Glutamatergic neuron (in vitro differentiated cells): ENCODE measurements at regions not wholly inside any gene's neighbourhood (a gene's known extent, or its start where the extent isn't known, plus 50 kb on each side); places are given as distances from the start of the nearest gene placed in this dataset.

Source experiments
- DNase-seq: peaks from one replicate; pipeline ENCODE4 v3.0.0; 2022
- H3K27ac Mint-ChIP-seq: one replicate; pipeline ENCODE4 v1.8.0; 2020; ENCODE audit warnings: mild to moderate bottlenecking, mixed read lengths, inconsistent platforms; ENCODE audit not compliant: unreplicated experiment
- H3K27me3 Mint-ChIP-seq: one replicate; pipeline ENCODE4 v1.8.0; 2020; ENCODE audit warnings: mild to moderate bottlenecking, moderate library complexity, mixed read lengths, inconsistent platforms; ENCODE audit not compliant: unreplicated experiment
- H3K36me3 Mint-ChIP-seq: one replicate; pipeline ENCODE4 v1.8.0; 2020; ENCODE audit warnings: mild to moderate bottlenecking, mixed read lengths, inconsistent platforms; ENCODE audit not compliant: unreplicated experiment
- H3K4me1 Mint-ChIP-seq: one replicate; pipeline ENCODE4 v1.8.0; 2020; ENCODE audit warnings: mild to moderate bottlenecking, low read depth, mixed read lengths, inconsistent platforms; ENCODE audit not compliant: unreplicated experiment
- H3K4me3 Mint-ChIP-seq: one replicate; pipeline ENCODE4 v1.8.0; 2020; ENCODE audit warnings: mild to moderate bottlenecking, mixed read lengths, inconsistent platforms; ENCODE audit not compliant: unreplicated experiment
- H3K9me3 Mint-ChIP-seq: one replicate; pipeline ENCODE4 v1.8.0; 2020; ENCODE audit warnings: mild to moderate bottlenecking, moderate library complexity, mixed read lengths, inconsistent platforms; ENCODE audit not compliant: unreplicated experiment
- CTCF ChIP-seq: fragments of 200-600 bp; sonication (generic); IDR thresholded peaks from one replicate; pipeline ENCODE4 v1.5.0; 2021; ENCODE audit not compliant: partially characterized antibody, unreplicated experiment

- Mint-ChIP-seq H3K4me1 (no peaks in the 10 kb centered on the region), H3K4me3 (no peak overlapping the region), H3K36me3 (no peaks in the 10 kb centered on the region), H3K9me3 (peaks cover 2% of the 10 kb centered on the region), H3K27me3 (no peaks in the 10 kb centered on the region), H3K27ac (no peak overlapping the region)
- DNase-seq = no peak
- no peak for TF ChIP-seq CTCF
Measured at GRCh38 chr13:80513196-80513595, 172.3 kb upstream of the SPRY2 start.

GRCh38 chr13:80510686-80511085 is 169.8 kb upstream of the SPRY2 start:
- TF ChIP-seq CTCF = no peak
- Mint-ChIP-seq H3K4me1 (no peaks in the 10 kb centered on the region), H3K36me3 (peaks cover 4% of the 10 kb centered on the region), H3K27me3 (no peaks in the 10 kb centered on the region), H3K4me3 (no peak overlapping the region), H3K27ac (no peak overlapping the region), H3K9me3 (peaks cover 4% of the 10 kb centered on the region)
- DNase-seq = no peak

- peaks cover 5% of the 10 kb centered on the region for H3K36me3 Mint-ChIP-seq
- peaks cover 4% of the 10 kb centered on the region for H3K9me3 Mint-ChIP-seq
- TF ChIP-seq CTCF = no peak
- no peak for DNase-seq
- H3K4me1 Mint-ChIP-seq = no peaks in the 10 kb centered on the region
- no peaks in the 10 kb centered on the region for H3K27me3 Mint-ChIP-seq
- no peak overlapping the region for H3K27ac Mint-ChIP-seq
- no peak overlapping the region for H3K4me3 Mint-ChIP-seq
Measured at GRCh38 chr13:80509264-80509663, 168.3 kb upstream of the SPRY2 start.

- Mint-ChIP-seq H3K27ac (no peak overlapping the region), H3K9me3 (peaks cover 4% of the 10 kb centered on the region), H3K36me3 (peaks cover 5% of the 10 kb centered on the region), H3K4me1 (no peaks in the 10 kb centered on the region), H3K4me3 (no peak overlapping the region), H3K27me3 (no peaks in the 10 kb centered on the region)
- no peak for DNase-seq
- TF ChIP-seq CTCF = no peak
Measured at GRCh38 chr13:80508031-80508430, 167.1 kb upstream of the SPRY2 start.

GRCh38 chr13:80504453-80504852 is 163.5 kb upstream of the SPRY2 start:
- no peak for TF ChIP-seq CTCF
- no peaks in the 10 kb centered on the region for H3K4me1 Mint-ChIP-seq
- H3K27ac Mint-ChIP-seq = no peak overlapping the region
- H3K36me3 Mint-ChIP-seq = peaks cover 5% of the 10 kb centered on the region
- DNase-seq = no peak
- H3K27me3 Mint-ChIP-seq = no peaks in the 10 kb centered on the region
- H3K9me3 Mint-ChIP-seq = peaks cover 4% of the 10 kb centered on the region
- H3K4me3 Mint-ChIP-seq = no peak overlapping the region
